HCT116 (cell line): ENCODE measurements at regions not wholly inside any gene's neighbourhood (a gene's known extent, or its start where the extent isn't known, plus 50 kb on each side); places are given as distances from the start of the nearest gene placed in this dataset.

Experiments used
- ATAC-seq: fragments of 200-7000 bp; cut with Tn5 transposase; 2 replicates; pipeline ENCODE4 v1.9.1; 2020; ENCODE audit warnings: mild to moderate bottlenecking, moderate library complexity
- BruUV-seq: library from RNA; stranded (reverse); fragments of 400-500 nt; replicated peaks from 2 replicates; lab custom pipeline; 2021; lab: Mats Ljungman, UMichigan
- CTCF ChIA-PET: fragments of 300-600 bp; sonication (Branson Sonifier 250); formaldehyde crosslinking; loops from one replicate; lab custom pipeline; 2021; ENCODE audit warnings: antibody characterized with exemption; lab: Charles Lee
- POLR2A ChIA-PET: fragments of 300-600, 350-600 bp; sonication (Branson Sonifier 250); formaldehyde crosslinking; loops from one replicate; lab custom pipeline; 2021; ENCODE audit warnings: antibody characterized with exemption; lab: Charles Lee
- RAD21 ChIA-PET, 2 experiments: fragments of 300-600 bp; sonication (Branson Sonifier 250); formaldehyde crosslinking; loops; one replicate each; lab custom pipeline; 2023; ENCODE audit warnings: low total read pairs in 2 of 2; ENCODE audit not compliant: uncharacterized antibody in 2 of 2, unreplicated experiment in 2 of 2, low non-redundant PET in 1 of 2; lab: Charles Lee
- DNase-seq: peaks from one replicate; pipeline ENCODE4 v3.0.0-alpha.2; 2010; ENCODE audit warnings: low read depth, low spot score
- H2AFZ ChIP-seq: fragments of 200-600 bp; shearing (Covaris generic), sonication (generic); 2 replicates; pipeline ENCODE4 v1.6.1; 2017; ENCODE audit warnings: low read depth, mixed run types, mixed read lengths, antibody characterized with exemption, low read length; ENCODE audit not compliant: poor library complexity, severe bottlenecking
- H3K27ac ChIP-seq: 2 replicates; pipeline ENCODE4 v1.5.1; 2012; ENCODE audit warnings: low read depth, low read length
- H3K27me3 ChIP-seq: fragments of 200-600 bp; sonication (generic); 2 replicates; pipeline ENCODE4 v1.6.1; 2016; ENCODE audit warnings: mixed run types, low read length, mixed read lengths; ENCODE audit not compliant: insufficient read depth
- H3K36me3 ChIP-seq, 2 experiments: fragments of 200-500 bp in 1 of 2; fragments of 200-600 bp in 1 of 2; sonication (Bioruptor generic) in 1 of 2; sonication (generic) in 1 of 2; 2 replicates each; pipeline versions ENCODE4 v1.5.1 to v1.6.1; 2014 to 2016; ENCODE audit warnings: low read length in 2 of 2, inconsistent platforms in 1 of 2, mixed read lengths in 1 of 2, mixed run types in 1 of 2; ENCODE audit not compliant: insufficient read depth in 2 of 2, control insufficient read depth in 1 of 2
- H3K4me1 ChIP-seq, 2 experiments: fragments of 200-600 bp in 1 of 2; sonication (generic) in 1 of 2; 2 replicates each; pipeline versions ENCODE4 v1.5.1 to v1.6.1; 2012 to 2017; ENCODE audit warnings: low read length in 2 of 2, inconsistent platforms in 1 of 2, mild to moderate bottlenecking in 1 of 2, mixed read lengths in 1 of 2, mixed run types in 1 of 2, moderate library complexity in 1 of 2; ENCODE audit not compliant: insufficient read depth in 2 of 2, control insufficient read depth in 1 of 2
- H3K4me2 ChIP-seq: fragments of 200-600 bp; sonication (generic); 2 replicates; pipeline ENCODE4 v1.6.1; 2017; ENCODE audit warnings: mixed run types, low read length, mixed read lengths
- H3K4me3 ChIP-seq, 2 experiments: fragments of 200-600 bp in 1 of 2; sonication (generic) in 1 of 2; replicated peaks in 1 of 2; 2 replicates each; pipeline ENCODE4 v1.5.1; 2011 to 2016; ENCODE audit warnings: low read length in 2 of 2, control low read depth in 1 of 2, low read depth in 1 of 2, mild to moderate bottlenecking in 1 of 2, mixed read lengths in 1 of 2, mixed run types in 1 of 2
- H3K79me2 ChIP-seq: fragments of 200-600 bp; sonication (generic); 2 replicates; pipeline ENCODE4 v1.6.1; 2017; ENCODE audit warnings: mild to moderate bottlenecking, mixed run types, low read length, moderate library complexity, mixed read lengths; ENCODE audit not compliant: insufficient read depth
- H3K9ac ChIP-seq: fragments of 200-600 bp; sonication (generic); 2 replicates; pipeline ENCODE4 v1.6.1; 2016; ENCODE audit warnings: low read length, mixed read lengths
- H3K9me2 ChIP-seq: fragments of 200-600 bp; sonication (generic), shearing (Covaris generic); 2 replicates; pipeline ENCODE4 v1.6.1; 2017; ENCODE audit warnings: mixed run types, mild to moderate bottlenecking, moderate library complexity; ENCODE audit not compliant: insufficient read depth
- H3K9me3 ChIP-seq, 2 experiments: fragments of 200-500 bp in 1 of 2; fragments of 200-600 bp in 1 of 2; sonication (Bioruptor generic) in 1 of 2; sonication (generic) in 1 of 2; 2 replicates each; pipeline ENCODE4 v1.6.1; 2014 to 2017; ENCODE audit warnings: low read length in 2 of 2, mixed read lengths in 2 of 2, inconsistent platforms in 1 of 2, low read depth in 1 of 2, mild to moderate bottlenecking in 1 of 2, mixed run types in 1 of 2, moderate library complexity in 1 of 2; ENCODE audit not compliant: control insufficient read depth in 1 of 2, insufficient read depth in 1 of 2
- H4K20me1 ChIP-seq: fragments of 200-600 bp; sonication (generic), shearing (Covaris generic); 2 replicates; pipeline ENCODE4 v1.6.1; 2017; ENCODE audit warnings: mixed run types, mild to moderate bottlenecking, moderate library complexity; ENCODE audit not compliant: insufficient read depth
- CBX3 ChIP-seq: IDR thresholded peaks from 2 replicates; pipeline ENCODE4 v1.6.1; 2012; ENCODE audit warnings: low read depth
- CEBPB ChIP-seq: IDR thresholded peaks from 2 replicates; pipeline ENCODE4 v1.6.1; 2012; ENCODE audit warnings: low read depth
- EGR1 ChIP-seq: IDR thresholded peaks from 2 replicates; pipeline ENCODE4 v1.6.1; 2012; ENCODE audit warnings: low read depth
- EZH2phosphoT487 ChIP-seq: fragments of 200-600 bp; IDR thresholded peaks from 2 replicates; pipeline ENCODE4 v1.6.1; 2018; ENCODE audit warnings: antibody characterized with exemption, borderline replicate concordance
- FOSL1 ChIP-seq: IDR thresholded peaks from 2 replicates; pipeline ENCODE4 v1.6.1; 2012; ENCODE audit warnings: low read depth
- POLR2A ChIP-seq: IDR thresholded peaks from 2 replicates; pipeline ENCODE4 v1.7.0; 2011; ENCODE audit warnings: borderline replicate concordance; ENCODE audit not compliant: insufficient read depth, insufficient read length; ENCODE audit errors: extremely low read depth
- RAD21 ChIP-seq: IDR thresholded peaks from 2 replicates; pipeline ENCODE4 v1.6.1; 2012; ENCODE audit warnings: low read depth, mild to moderate bottlenecking
- SIN3A ChIP-seq: IDR thresholded peaks from 2 replicates; pipeline ENCODE4 v1.6.1; 2012; ENCODE audit warnings: low read depth
- SP1 ChIP-seq: IDR thresholded peaks from 2 replicates; pipeline ENCODE4 v1.6.1; 2012; ENCODE audit warnings: low read depth
- TCF7L2 ChIP-seq: IDR thresholded peaks from 2 replicates; pipeline ENCODE4 v1.7.0; 2011; ENCODE audit warnings: borderline replicate concordance, inconsistent platforms; ENCODE audit not compliant: insufficient read depth, insufficient read length; ENCODE audit errors: extremely low read depth
- YY1 ChIP-seq: IDR thresholded peaks from 2 replicates; pipeline ENCODE4 v1.6.1; 2011; ENCODE audit warnings: low read length, low read depth, moderate library complexity, mild to moderate bottlenecking; ENCODE audit not compliant: insufficient replicate concordance; ENCODE audit errors: extremely low read depth
- ZFX ChIP-seq: fragments of 450-650 bp; IDR thresholded peaks from 2 replicates; pipeline ENCODE4 v1.6.1; 2017
- ZNF274 ChIP-seq: fragments of 200-500 bp; sonication (Bioruptor generic); IDR thresholded peaks from 2 replicates; pipeline ENCODE4 v1.6.1; 2014; ENCODE audit warnings: mild to moderate bottlenecking, low read depth, low read length, inconsistent platforms
- intact Hi-C: fragments of 100-400 bp; cut with micrococcal nuclease; formaldehyde crosslinking; loops from 2 replicates; pipeline ENCODE4 v1.10.0; 2022
- TF ChIP-seq, protein P1 (sequence below): IDR thresholded peaks from 2 replicates; pipeline ENCODE4 v1.6.1; 2012
- TF ChIP-seq, protein P2 (sequence below): IDR thresholded peaks from 2 replicates; pipeline ENCODE4 v1.6.1; 2012; ENCODE audit warnings: low read depth
- TF ChIP-seq, protein P3 (sequence below): IDR thresholded peaks from 2 replicates; pipeline ENCODE4 v1.6.1; 2011; ENCODE audit warnings: mild to moderate bottlenecking, low read length, moderate library complexity; ENCODE audit not compliant: insufficient replicate concordance; ENCODE audit errors: extremely low read depth
- TF ChIP-seq, protein P4 (sequence below): IDR thresholded peaks from 2 replicates; pipeline ENCODE4 v1.6.1; 2012

DNA sequence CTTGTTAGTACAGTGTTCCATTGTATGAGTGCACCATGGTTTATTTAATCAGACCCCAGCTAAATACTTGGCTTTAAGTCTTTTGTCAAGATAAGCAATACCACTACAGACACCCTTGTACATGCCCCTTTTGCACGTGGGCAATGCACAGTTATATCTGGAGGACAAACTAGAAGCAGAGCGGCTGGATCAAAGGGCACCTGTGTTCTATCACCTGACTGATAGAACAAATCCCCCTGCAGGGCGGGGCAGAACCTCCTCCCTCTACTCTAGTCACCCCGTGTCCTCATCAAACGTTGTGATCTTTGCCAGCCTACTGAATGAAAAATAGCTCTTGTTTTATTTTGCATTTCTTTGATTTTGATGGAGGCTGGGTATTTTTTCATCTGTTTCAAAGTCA lies 314.9 kb downstream of the TLE3 start:
- Histone ChIP-seq H3K4me2 (no peak overlapping the region), H3K36me3 (no peaks in the 10 kb centered on the region), H3K9me3 (no peaks in the 10 kb centered on the region), H4K20me1 (no peaks in the 10 kb centered on the region), H3K4me1 (peaks cover 0 to 11% of the 10 kb centered on the region in 2 experiments; a peak in 2 of 4 replicates), H3K79me2 (no peaks in the 10 kb centered on the region), H3K27me3 (no peaks in the 10 kb centered on the region), H3K9ac (no peak overlapping the region)
- no TSS peak for BruUV-seq
- ChIA-PET POLR2A (no interaction called here), RAD21 (no interaction called here), CTCF (no interaction called here)
- no peak for DNase-seq
- intact Hi-C loops: no loop called here
- ATAC-seq: no peak
- TF ChIP-seq RAD21 (no peak), TCF7L2 (peak; percentile 80)
- TF ChIP-seq, all 23 proteins: peak for 1
- Histone ChIP-seq H3K4me3 (no peak overlapping the region), H2AFZ (no peak overlapping the region), H3K9me2 (no peaks in the 10 kb centered on the region; the same call in 1 of the 2 replicates), H3K27ac (no peak overlapping the region)

DNA sequence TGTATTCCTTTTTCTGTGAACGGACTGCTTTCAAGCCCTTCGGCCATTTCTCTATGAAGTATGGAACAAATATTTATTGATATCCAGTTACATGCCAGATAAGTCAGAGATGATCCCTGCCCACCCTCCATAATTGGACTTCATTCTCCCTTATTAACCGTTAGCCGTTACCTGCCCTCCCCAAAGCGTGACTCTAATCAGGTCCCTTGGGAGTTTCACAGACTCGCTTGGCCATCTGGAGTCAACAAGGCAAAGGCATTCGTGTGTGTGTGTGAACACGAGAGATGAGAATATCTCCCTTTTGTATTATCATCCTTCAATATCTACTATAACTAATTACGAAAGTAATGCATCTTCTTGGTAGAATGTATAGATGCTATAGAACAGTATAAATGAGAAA lies 314.5 kb downstream of the TLE3 start:
- no peak for DNase-seq
- no peak for ATAC-seq
- Histone ChIP-seq H3K4me2 (no peak overlapping the region), H3K27ac (no peak overlapping the region), H3K4me1 (peaks cover 0 to 11% of the 10 kb centered on the region in 2 experiments; a peak in 2 of 4 replicates), H3K9me2 (no peaks in the 10 kb centered on the region; the same call in 1 of the 2 replicates), H4K20me1 (no peaks in the 10 kb centered on the region), H3K36me3 (no peaks in the 10 kb centered on the region), H3K4me3 (no peak overlapping the region), H3K79me2 (no peaks in the 10 kb centered on the region), H3K9ac (no peak overlapping the region), H2AFZ (no peak overlapping the region), H3K9me3 (no peaks in the 10 kb centered on the region), H3K27me3 (no peaks in the 10 kb centered on the region)
- intact Hi-C loops: no loop called here
- CTCF ChIA-PET: no interaction called here
- RAD21 ChIA-PET: no interaction called here
- POLR2A ChIA-PET: no interaction called here
- no TSS peak for BruUV-seq
- TF ChIP-seq RAD21 (no peak), EZH2phosphoT487 (no peak), YY1 (no peak), EGR1 (no peak), SP1 (no peak), SIN3A (no peak), CEBPB (no peak), ZFX (no peak), ZNF274 (no peak), FOSL1 (no peak), CBX3 (no peak), POLR2A (no peak)
- TF ChIP-seq, protein P1, sequence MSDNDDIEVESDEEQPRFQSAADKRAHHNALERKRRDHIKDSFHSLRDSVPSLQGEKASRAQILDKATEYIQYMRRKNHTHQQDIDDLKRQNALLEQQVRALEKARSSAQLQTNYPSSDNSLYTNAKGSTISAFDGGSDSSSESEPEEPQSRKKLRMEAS: no peak
- TF ChIP-seq, protein P2, sequence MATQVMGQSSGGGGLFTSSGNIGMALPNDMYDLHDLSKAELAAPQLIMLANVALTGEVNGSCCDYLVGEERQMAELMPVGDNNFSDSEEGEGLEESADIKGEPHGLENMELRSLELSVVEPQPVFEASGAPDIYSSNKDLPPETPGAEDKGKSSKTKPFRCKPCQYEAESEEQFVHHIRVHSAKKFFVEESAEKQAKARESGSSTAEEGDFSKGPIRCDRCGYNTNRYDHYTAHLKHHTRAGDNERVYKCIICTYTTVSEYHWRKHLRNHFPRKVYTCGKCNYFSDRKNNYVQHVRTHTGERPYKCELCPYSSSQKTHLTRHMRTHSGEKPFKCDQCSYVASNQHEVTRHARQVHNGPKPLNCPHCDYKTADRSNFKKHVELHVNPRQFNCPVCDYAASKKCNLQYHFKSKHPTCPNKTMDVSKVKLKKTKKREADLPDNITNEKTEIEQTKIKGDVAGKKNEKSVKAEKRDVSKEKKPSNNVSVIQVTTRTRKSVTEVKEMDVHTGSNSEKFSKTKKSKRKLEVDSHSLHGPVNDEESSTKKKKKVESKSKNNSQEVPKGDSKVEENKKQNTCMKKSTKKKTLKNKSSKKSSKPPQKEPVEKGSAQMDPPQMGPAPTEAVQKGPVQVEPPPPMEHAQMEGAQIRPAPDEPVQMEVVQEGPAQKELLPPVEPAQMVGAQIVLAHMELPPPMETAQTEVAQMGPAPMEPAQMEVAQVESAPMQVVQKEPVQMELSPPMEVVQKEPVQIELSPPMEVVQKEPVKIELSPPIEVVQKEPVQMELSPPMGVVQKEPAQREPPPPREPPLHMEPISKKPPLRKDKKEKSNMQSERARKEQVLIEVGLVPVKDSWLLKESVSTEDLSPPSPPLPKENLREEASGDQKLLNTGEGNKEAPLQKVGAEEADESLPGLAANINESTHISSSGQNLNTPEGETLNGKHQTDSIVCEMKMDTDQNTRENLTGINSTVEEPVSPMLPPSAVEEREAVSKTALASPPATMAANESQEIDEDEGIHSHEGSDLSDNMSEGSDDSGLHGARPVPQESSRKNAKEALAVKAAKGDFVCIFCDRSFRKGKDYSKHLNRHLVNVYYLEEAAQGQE: no peak
- TF ChIP-seq, protein P3, sequence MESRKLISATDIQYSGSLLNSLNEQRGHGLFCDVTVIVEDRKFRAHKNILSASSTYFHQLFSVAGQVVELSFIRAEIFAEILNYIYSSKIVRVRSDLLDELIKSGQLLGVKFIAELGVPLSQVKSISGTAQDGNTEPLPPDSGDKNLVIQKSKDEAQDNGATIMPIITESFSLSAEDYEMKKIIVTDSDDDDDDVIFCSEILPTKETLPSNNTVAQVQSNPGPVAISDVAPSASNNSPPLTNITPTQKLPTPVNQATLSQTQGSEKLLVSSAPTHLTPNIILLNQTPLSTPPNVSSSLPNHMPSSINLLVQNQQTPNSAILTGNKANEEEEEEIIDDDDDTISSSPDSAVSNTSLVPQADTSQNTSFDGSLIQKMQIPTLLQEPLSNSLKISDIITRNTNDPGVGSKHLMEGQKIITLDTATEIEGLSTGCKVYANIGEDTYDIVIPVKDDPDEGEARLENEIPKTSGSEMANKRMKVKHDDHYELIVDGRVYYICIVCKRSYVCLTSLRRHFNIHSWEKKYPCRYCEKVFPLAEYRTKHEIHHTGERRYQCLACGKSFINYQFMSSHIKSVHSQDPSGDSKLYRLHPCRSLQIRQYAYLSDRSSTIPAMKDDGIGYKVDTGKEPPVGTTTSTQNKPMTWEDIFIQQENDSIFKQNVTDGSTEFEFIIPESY: no peak
- TF ChIP-seq, protein P4, sequence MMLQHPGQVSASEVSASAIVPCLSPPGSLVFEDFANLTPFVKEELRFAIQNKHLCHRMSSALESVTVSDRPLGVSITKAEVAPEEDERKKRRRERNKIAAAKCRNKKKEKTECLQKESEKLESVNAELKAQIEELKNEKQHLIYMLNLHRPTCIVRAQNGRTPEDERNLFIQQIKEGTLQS: no peak
